ENCODE measurements at regions not wholly inside any gene's neighbourhood (a gene's known extent, or its start where the extent isn't known, plus 50 kb on each side); places are given as distances from the start of the nearest gene placed in this dataset.

DNA sequence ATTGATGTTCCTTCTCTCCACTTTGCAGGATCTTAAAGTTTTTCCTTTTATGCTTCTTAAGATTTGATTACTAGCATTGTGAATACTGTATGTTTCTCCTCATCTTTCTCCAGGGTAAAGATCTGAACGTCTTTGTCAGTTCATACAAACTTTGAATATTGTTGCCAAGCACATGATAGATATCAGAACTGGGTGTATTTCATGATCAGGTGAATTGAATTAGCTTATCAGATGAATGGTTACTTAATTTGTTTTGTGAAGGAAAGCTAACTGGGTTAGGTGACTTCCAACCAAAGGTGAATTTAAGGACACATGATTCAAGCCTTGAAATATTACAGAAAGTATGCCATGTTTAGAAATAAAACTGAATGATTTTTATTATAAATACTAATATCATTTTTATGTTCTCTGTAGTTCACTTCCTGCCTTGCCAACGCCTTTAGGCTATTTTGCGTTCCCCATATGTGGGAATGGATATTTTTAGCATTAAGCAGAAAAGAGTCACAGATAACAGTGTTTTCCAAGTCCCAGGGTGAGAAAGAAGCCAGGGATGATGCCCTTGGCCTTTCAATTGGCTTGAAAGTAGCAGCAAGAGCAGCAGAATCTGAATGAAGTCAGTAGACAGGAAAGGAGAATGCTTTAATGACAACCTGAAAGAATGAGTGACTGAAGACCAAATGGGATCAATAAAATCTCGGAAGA, 752.1 kb downstream of the NCAM2 start:
- TF ChIP-seq, protein P1, sequence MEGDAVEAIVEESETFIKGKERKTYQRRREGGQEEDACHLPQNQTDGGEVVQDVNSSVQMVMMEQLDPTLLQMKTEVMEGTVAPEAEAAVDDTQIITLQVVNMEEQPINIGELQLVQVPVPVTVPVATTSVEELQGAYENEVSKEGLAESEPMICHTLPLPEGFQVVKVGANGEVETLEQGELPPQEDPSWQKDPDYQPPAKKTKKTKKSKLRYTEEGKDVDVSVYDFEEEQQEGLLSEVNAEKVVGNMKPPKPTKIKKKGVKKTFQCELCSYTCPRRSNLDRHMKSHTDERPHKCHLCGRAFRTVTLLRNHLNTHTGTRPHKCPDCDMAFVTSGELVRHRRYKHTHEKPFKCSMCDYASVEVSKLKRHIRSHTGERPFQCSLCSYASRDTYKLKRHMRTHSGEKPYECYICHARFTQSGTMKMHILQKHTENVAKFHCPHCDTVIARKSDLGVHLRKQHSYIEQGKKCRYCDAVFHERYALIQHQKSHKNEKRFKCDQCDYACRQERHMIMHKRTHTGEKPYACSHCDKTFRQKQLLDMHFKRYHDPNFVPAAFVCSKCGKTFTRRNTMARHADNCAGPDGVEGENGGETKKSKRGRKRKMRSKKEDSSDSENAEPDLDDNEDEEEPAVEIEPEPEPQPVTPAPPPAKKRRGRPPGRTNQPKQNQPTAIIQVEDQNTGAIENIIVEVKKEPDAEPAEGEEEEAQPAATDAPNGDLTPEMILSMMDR (IDR thresholded peaks at IDR 0.05), result no peak
- TF ChIP-seq EZH2phosphoT487 (IDR thresholded peaks at IDR 0.05; ENCODE audit: borderline replicate concordance, low read depth) (no peak), TCF12 (IDR thresholded peaks at IDR 0.05) (no peak), POLR2AphosphoS5 (IDR thresholded peaks at IDR 0.05; ENCODE audit: low read depth, low read length) (no peak), EP300 (IDR thresholded peaks at IDR 0.05; ENCODE audit: borderline replicate concordance in 1 of 2, low read depth in 1 of 2, low read length in 1 of 2) (no peak)
- TF ChIP-seq, protein P2, sequence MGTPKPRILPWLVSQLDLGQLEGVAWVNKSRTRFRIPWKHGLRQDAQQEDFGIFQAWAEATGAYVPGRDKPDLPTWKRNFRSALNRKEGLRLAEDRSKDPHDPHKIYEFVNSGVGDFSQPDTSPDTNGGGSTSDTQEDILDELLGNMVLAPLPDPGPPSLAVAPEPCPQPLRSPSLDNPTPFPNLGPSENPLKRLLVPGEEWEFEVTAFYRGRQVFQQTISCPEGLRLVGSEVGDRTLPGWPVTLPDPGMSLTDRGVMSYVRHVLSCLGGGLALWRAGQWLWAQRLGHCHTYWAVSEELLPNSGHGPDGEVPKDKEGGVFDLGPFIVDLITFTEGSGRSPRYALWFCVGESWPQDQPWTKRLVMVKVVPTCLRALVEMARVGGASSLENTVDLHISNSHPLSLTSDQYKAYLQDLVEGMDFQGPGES (IDR thresholded peaks at IDR 0.05; ENCODE audit: low read depth, low read length), result no peak
- TF ChIP-seq, protein P3, sequence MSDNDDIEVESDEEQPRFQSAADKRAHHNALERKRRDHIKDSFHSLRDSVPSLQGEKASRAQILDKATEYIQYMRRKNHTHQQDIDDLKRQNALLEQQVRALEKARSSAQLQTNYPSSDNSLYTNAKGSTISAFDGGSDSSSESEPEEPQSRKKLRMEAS (IDR thresholded peaks at IDR 0.05; ENCODE audit: low read depth), result no peak

All from SK-N-SH (cell line).